CD14-positive monocyte (primary cell): ENCODE measurements at regions not wholly inside any gene's neighbourhood (a gene's known extent, or its start where the extent isn't known, plus 50 kb on each side); places are given as distances from the start of the nearest gene placed in this dataset.

Experiments
- DNase-seq, 3 donors: peaks; one replicate each; pipeline ENCODE4 v3.0.0-alpha.2; 2011 to 2022
- H2AFZ ChIP-seq: 2 replicates; pipeline ENCODE4 v1.6.0; 2012; ENCODE audit warnings: mild to moderate bottlenecking, low read depth, low read length, inconsistent platforms; ENCODE audit not compliant: insufficient read depth, poor library complexity, severe bottlenecking
- H3K27ac ChIP-seq, 2 donors: 1 replicate in 1 of 2; 2 replicates in 1 of 2; pipeline ENCODE4 v1.5.1; 2012 to 2013; ENCODE audit warnings: low read length in 2 of 2, control low read depth in 1 of 2, inconsistent platforms in 1 of 2, low read depth in 1 of 2, mild to moderate bottlenecking in 1 of 2
- H3K27me3 ChIP-seq, 2 donors: one replicate each; pipeline versions ENCODE4 v1.6.0 to v1.6.1; 2011 to 2013; ENCODE audit warnings: low read length in 2 of 2; ENCODE audit not compliant: control insufficient read depth in 2 of 2, insufficient read depth in 2 of 2
- H3K36me3 ChIP-seq, 2 donors: replicated peaks in 1 of 2; 1 replicate in 1 of 2; 2 replicates in 1 of 2; pipeline versions ENCODE4 v1.5.1 to v1.6.1; 2012 to 2013; ENCODE audit warnings: low read length in 2 of 2, control low read depth in 1 of 2, inconsistent platforms in 1 of 2, mild to moderate bottlenecking in 1 of 2; ENCODE audit not compliant: insufficient read depth in 2 of 2, control insufficient read depth in 1 of 2
- H3K4me1 ChIP-seq, 2 donors: 1 replicate in 1 of 2; 2 replicates in 1 of 2; pipeline versions ENCODE4 v1.5.1 to v1.6.1; 2012 to 2013; ENCODE audit warnings: low read length in 2 of 2, control low read depth in 1 of 2, inconsistent platforms in 1 of 2, mild to moderate bottlenecking in 1 of 2, moderate library complexity in 1 of 2; ENCODE audit not compliant: insufficient read depth in 2 of 2, control insufficient read depth in 1 of 2
- H3K4me2 ChIP-seq: replicated peaks from 2 replicates; pipeline ENCODE3; 2012; ENCODE audit warnings: low read length, moderate library complexity, mild to moderate bottlenecking; ENCODE audit not compliant: poor library complexity, severe bottlenecking; ENCODE audit errors: extremely low read depth
- H3K4me3 ChIP-seq, 3 experiments: fragments of 200-600 bp in 1 of 3; sonication (generic) in 1 of 3; replicated peaks in 1 of 3; 1 replicate in 2 of 3; 2 replicates in 1 of 3; pipeline ENCODE4 v1.5.1; 2011 to 2013; ENCODE audit warnings: low read length in 3 of 3, mild to moderate bottlenecking in 3 of 3, control low read depth in 2 of 3, low read depth in 2 of 3, inconsistent platforms in 1 of 3, moderate library complexity in 1 of 3
- H3K79me2 ChIP-seq: 2 replicates; pipeline ENCODE4 v1.6.0; 2012; ENCODE audit warnings: mild to moderate bottlenecking, control low read depth, inconsistent platforms, low read length, moderate library complexity; ENCODE audit not compliant: insufficient read depth
- H3K9ac ChIP-seq: 2 replicates; pipeline ENCODE4 v1.6.0; 2017; ENCODE audit warnings: low read length, mild to moderate bottlenecking; ENCODE audit not compliant: insufficient read depth, poor library complexity, severe bottlenecking
- H3K9me3 ChIP-seq, 2 donors: replicated peaks in 1 of 2; 1 replicate in 1 of 2; 2 replicates in 1 of 2; pipeline versions ENCODE4 v1.5.1 to v1.6.1; 2012 to 2013; ENCODE audit warnings: low read length in 2 of 2, control low read depth in 1 of 2; ENCODE audit not compliant: control insufficient read depth in 1 of 2, insufficient read depth in 1 of 2
- H4K20me1 ChIP-seq: 2 replicates; pipeline ENCODE4 v1.6.0; 2012; ENCODE audit warnings: mild to moderate bottlenecking, low read length, control low read depth, moderate library complexity; ENCODE audit not compliant: insufficient read depth
- H3K27ac Mint-ChIP-seq, 7 donors: one replicate each; pipeline ENCODE4 v1.8.0; 2020; ENCODE audit warnings: mild to moderate bottlenecking in 7 of 7, mixed read lengths in 7 of 7, moderate library complexity in 6 of 7, inconsistent platforms in 2 of 7
- H3K27me3 Mint-ChIP-seq, 3 donors: one replicate each; pipeline ENCODE4 v1.8.0; 2021 to 2022; ENCODE audit warnings: low read depth in 3 of 3, mild to moderate bottlenecking in 3 of 3, mixed read lengths in 3 of 3, moderate library complexity in 3 of 3, inconsistent platforms in 1 of 3
- H3K36me3 Mint-ChIP-seq, 2 donors: one replicate each; pipeline ENCODE4 v1.8.0; 2020; ENCODE audit warnings: mixed read lengths in 2 of 2, inconsistent platforms in 1 of 2, mild to moderate bottlenecking in 1 of 2
- H3K4me1 Mint-ChIP-seq: one replicate; pipeline ENCODE4 v1.8.0; 2020; ENCODE audit warnings: mild to moderate bottlenecking, mixed read lengths
- H3K4me3 Mint-ChIP-seq, 2 donors: one replicate each; pipeline ENCODE4 v1.8.0; 2020; ENCODE audit warnings: mild to moderate bottlenecking in 2 of 2, mixed read lengths in 2 of 2, moderate library complexity in 1 of 2
- H3K9me3 Mint-ChIP-seq, 7 donors: one replicate each; pipeline ENCODE4 v1.8.0; 2020 to 2022; ENCODE audit warnings: mixed read lengths in 7 of 7, mild to moderate bottlenecking in 6 of 7, moderate library complexity in 6 of 7, inconsistent platforms in 2 of 7
- CTCF ChIP-seq: fragments of 200-600 bp; IDR thresholded peaks from one replicate; pipeline ENCODE4 v1.8.0; 2022; ENCODE audit warnings: antibody characterized with exemption, mild to moderate bottlenecking
- WGBS: methylation state at CpG from one replicate; pipeline ENCODE4 v1.1.5; 2013; ENCODE audit warnings: missing lambda C conversion rate; ENCODE audit not compliant: insufficient coverage; 5-methylcytosine and 5-hydroxymethylcytosine counted together
- intact Hi-C, 2 donors: fragments of 100-400 bp; cut with micrococcal nuclease; formaldehyde crosslinking; loops; one replicate each; pipeline versions ENCODE4 v1.15.0 to v1.15.1; 2023

DNA sequence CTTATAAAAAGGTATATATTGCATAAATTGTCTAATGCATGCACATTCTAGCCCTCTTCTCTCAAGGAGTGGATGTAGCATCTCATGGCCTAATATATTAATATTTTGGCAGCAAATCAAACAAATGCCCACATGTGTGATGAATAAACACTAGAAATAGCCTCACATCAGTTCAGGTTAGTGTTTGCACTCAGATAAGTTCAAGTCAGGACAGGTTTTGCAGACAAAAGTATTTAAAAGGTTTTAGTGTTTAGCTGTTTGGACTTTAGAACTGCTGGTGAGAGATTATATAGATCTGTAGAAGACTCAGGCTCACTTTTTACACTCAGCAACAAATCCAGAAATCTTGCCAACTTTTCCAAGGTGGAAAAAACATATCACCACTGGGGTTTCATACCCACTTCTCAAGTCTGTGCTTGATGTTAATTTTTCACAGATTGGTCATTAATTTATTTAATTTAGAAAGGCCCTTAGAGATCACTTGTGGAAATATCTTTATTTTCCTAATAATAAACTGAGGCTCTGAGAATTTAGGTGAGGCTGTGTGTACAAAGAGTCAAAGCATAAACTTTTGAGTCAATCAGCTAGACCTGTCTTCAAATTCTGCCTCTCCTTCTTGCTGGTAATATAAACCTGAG, 362.6 kb downstream of the GASK1B start:
- Histone ChIP-seq H4K20me1 (no peaks in the 10 kb centered on the region), H3K27me3 (no peaks in the 10 kb centered on the region), H3K9ac (no peak overlapping the region), H3K36me3 (no peaks in the 10 kb centered on the region), H2AFZ (no peak overlapping the region), H3K4me3 (no peak overlapping the region), H3K4me2 (no peak overlapping the region), H3K4me1 (no peaks in the 10 kb centered on the region), H3K9me3 (no peaks in the 10 kb centered on the region), H3K27ac (no peak overlapping the region), H3K79me2 (no peaks in the 10 kb centered on the region)
- Mint-ChIP-seq H3K36me3 (no peaks in the 10 kb centered on the region), H3K27me3 (peaks cover 0 to 5% (median 0%) of the 10 kb centered on the region in 3 donors), H3K4me3 (no peak overlapping the region), H3K4me1 (no peaks in the 10 kb centered on the region), H3K27ac (no peak overlapping the region), H3K9me3 (peaks cover 0 to 1% (median 0%) of the 10 kb centered on the region in 7 donors)
- no peak for DNase-seq
- no peak for TF ChIP-seq CTCF
- intact Hi-C loops: no loop called here

- no peak overlapping the region for H3K4me3 Mint-ChIP-seq
- H3K27ac ChIP-seq: no peak overlapping the region
- H3K27me3 ChIP-seq: no peaks in the 10 kb centered on the region
Observed at GRCh38 chr4:157808796-157809383, 363.9 kb downstream of the GASK1B start.

More at GRCh38 chr4:157808796-157809383, 363.9 kb downstream of the GASK1B start:
- H3K36me3 ChIP-seq: no peaks in the 10 kb centered on the region
- no peaks in the 10 kb centered on the region for H3K9me3 ChIP-seq
- no peak overlapping the region for H3K27ac Mint-ChIP-seq
- no peaks in the 10 kb centered on the region for H3K4me1 ChIP-seq
- no peaks in the 10 kb centered on the region for H3K36me3 Mint-ChIP-seq
- H3K79me2 ChIP-seq: no peaks in the 10 kb centered on the region
- no peak overlapping the region for H3K4me3 ChIP-seq
- DNase-seq: no peak
- no peaks in the 10 kb centered on the region for H4K20me1 ChIP-seq
- H2AFZ ChIP-seq: no peak overlapping the region
- no peak overlapping the region for H3K4me2 ChIP-seq
- H3K9me3 Mint-ChIP-seq: peaks cover 0 to 1% (median 0%) of the 10 kb centered on the region in 7 donors
- peaks cover 0 to 5% (median 0%) of the 10 kb centered on the region in 3 donors for H3K27me3 Mint-ChIP-seq
- H3K9ac ChIP-seq: no peak overlapping the region
- TF ChIP-seq CTCF: no peak
- 96% methylated on average over 3 of the region's 6 CpGs for WGBS
- H3K4me1 Mint-ChIP-seq: no peaks in the 10 kb centered on the region
- intact Hi-C loops: no loop called here
